ENCODE measurements at regions not wholly inside any gene's neighbourhood (a gene's known extent, or its start where the extent isn't known, plus 50 kb on each side); places are given as distances from the start of the nearest gene placed in this dataset.

DNA sequence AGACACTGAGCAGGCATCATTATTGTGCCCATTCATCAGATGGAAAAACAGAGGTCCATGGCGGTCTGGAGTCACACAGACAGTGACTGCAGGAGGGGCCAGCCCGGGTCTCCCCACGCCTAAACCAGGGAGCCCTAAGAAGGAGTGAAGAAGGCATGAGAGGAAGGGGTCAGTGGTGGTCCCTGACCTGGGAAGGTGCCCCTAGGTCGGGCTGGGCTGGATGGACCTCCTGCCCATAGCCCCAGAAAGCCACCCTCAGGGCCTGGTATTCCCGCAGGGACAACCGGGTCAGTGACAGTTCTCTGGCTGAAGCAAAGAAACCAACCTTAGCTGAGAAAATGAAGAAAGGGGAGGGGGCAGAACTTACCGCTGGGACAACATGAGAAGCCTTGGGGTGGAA lies 163.4 kb upstream of the C1orf174 start:
- Histone ChIP-seq H3K27me3 (ENCODE audit: insufficient read depth, low read length) (no peaks in the 10 kb centered on the region), H3K4me3 (ENCODE audit: low read depth, low read length) (no peak overlapping the region), H3K27ac (ENCODE audit: low read depth, low read length) (no peak overlapping the region), H3K9me3 (ENCODE audit: insufficient read depth, low read depth, low read length) (peaks cover 9% of the 10 kb centered on the region), H3K4me1 (ENCODE audit: control insufficient read depth in 1 of 2, insufficient read depth in 2 of 2, low read length in 2 of 2) (no peaks in the 10 kb centered on the region), H2BK120ac (ENCODE audit: insufficient read depth, low read length, poor library complexity) (no peak overlapping the region), H3K36me3 (ENCODE audit: control insufficient read depth in 1 of 2, insufficient read depth in 2 of 2, low read length in 2 of 2) (no peaks in the 10 kb centered on the region), H2BK12ac (ENCODE audit: low read length) (no peak overlapping the region), H3K79me1 (ENCODE audit: low read length) (no peaks in the 10 kb centered on the region), H3K4ac (ENCODE audit: low read depth, low read length) (no peak overlapping the region), H2AK5ac (ENCODE audit: low read length) (no peak overlapping the region), H3K79me2 (ENCODE audit: control insufficient read depth, insufficient read depth, low read length, poor library complexity) (no peaks in the 10 kb centered on the region), H2BK5ac (ENCODE audit: low read depth, low read length, poor library complexity) (no peak overlapping the region), H2AFZ (ENCODE audit: insufficient read depth, low read length, poor library complexity) (no peak overlapping the region), H3K23ac (ENCODE audit: low read length) (no peak overlapping the region), H4K91ac (ENCODE audit: low read depth, low read length) (no peak overlapping the region), H3K14ac (ENCODE audit: low read length) (no peak overlapping the region), H3K4me2 (ENCODE audit: low read length) (no peak overlapping the region), H3K18ac (ENCODE audit: low read length) (no peak overlapping the region), H4K12ac (ENCODE audit: low read depth, low read length) (no peak overlapping the region), H4K8ac (ENCODE audit: low read depth, low read length) (no peak overlapping the region), H3K9ac (ENCODE audit: low read length) (no peak overlapping the region)
- no peak for DNase-seq
- no CpG with 5 or more reads among the region's 7 CpGs for WGBS (ENCODE audit: extremely low coverage, insufficient coverage, insufficient read length)

DNA sequence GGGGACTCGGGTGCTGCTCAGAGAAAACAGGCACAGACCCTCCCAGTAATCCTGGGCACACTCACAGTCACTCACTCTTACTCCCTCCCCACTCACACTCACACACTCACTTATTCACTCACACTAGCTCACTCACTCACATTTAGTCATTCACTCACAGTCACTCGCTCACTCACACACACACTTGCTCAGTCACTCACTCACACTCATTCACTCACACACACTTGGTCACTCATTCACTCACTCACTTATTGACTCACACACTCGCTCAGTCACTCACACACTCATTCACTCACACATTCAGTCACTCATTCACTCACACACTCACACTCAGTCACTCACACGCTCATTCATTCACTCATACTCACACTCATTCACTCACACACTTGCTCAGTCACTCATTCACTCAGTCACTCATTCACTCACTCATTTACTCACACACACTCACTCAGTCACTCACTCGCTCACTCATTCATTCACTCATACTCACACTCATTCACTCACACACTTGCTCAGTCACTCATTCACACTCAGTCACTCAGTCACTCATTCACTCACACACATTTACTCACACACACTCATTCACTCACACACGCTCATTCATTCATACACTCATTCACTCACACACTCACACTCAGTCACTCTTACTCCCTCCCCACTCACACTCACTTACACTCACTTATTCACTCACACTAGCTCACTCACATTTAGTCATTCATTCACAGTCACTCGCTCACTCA lies 164.2 kb upstream of the C1orf174 start:
- no peaks in the 10 kb centered on the region for H3K79me2 ChIP-seq (ENCODE audit: control insufficient read depth, insufficient read depth, low read length, poor library complexity)
- no peak overlapping the region for H2AK5ac ChIP-seq (ENCODE audit: low read length)
- peaks cover 8% of the 10 kb centered on the region for H3K9me3 ChIP-seq (ENCODE audit: insufficient read depth, low read depth, low read length)
- no peak overlapping the region for H2BK120ac ChIP-seq (ENCODE audit: insufficient read depth, low read length, poor library complexity)
- no peaks in the 10 kb centered on the region for H3K36me3 ChIP-seq (ENCODE audit: control insufficient read depth in 1 of 2, insufficient read depth in 2 of 2, low read length in 2 of 2)
- H2BK5ac ChIP-seq (ENCODE audit: low read depth, low read length, poor library complexity) = no peak overlapping the region
- no peak overlapping the region for H3K4ac ChIP-seq (ENCODE audit: low read depth, low read length)
- no peak overlapping the region for H3K18ac ChIP-seq (ENCODE audit: low read length)
- H3K79me1 ChIP-seq (ENCODE audit: low read length) = no peaks in the 10 kb centered on the region
- H3K23ac ChIP-seq (ENCODE audit: low read length) = no peak overlapping the region
- no peak for DNase-seq
- H3K4me3 ChIP-seq (ENCODE audit: low read depth, low read length) = no peak overlapping the region
- H3K4me2 ChIP-seq (ENCODE audit: low read length) = no peak overlapping the region
- H2BK12ac ChIP-seq (ENCODE audit: low read length) = no peak overlapping the region
- H3K9ac ChIP-seq (ENCODE audit: low read length) = no peak overlapping the region
- H2AFZ ChIP-seq (ENCODE audit: insufficient read depth, low read length, poor library complexity) = no peak overlapping the region
- H4K91ac ChIP-seq (ENCODE audit: low read depth, low read length) = no peak overlapping the region
- no peaks in the 10 kb centered on the region for H3K4me1 ChIP-seq (ENCODE audit: control insufficient read depth in 1 of 2, insufficient read depth in 2 of 2, low read length in 2 of 2)
- H4K12ac ChIP-seq (ENCODE audit: low read depth, low read length) = no peak overlapping the region
- no peak overlapping the region for H4K8ac ChIP-seq (ENCODE audit: low read depth, low read length)
- H3K27ac ChIP-seq (ENCODE audit: low read depth, low read length) = no peak overlapping the region
- no peak overlapping the region for H3K14ac ChIP-seq (ENCODE audit: low read length)
- H3K27me3 ChIP-seq (ENCODE audit: insufficient read depth, low read length) = no peaks in the 10 kb centered on the region
- WGBS (ENCODE audit: extremely low coverage, insufficient coverage, insufficient read length) = 100% methylated on average over 4 of the region's 7 CpGs

DNA sequence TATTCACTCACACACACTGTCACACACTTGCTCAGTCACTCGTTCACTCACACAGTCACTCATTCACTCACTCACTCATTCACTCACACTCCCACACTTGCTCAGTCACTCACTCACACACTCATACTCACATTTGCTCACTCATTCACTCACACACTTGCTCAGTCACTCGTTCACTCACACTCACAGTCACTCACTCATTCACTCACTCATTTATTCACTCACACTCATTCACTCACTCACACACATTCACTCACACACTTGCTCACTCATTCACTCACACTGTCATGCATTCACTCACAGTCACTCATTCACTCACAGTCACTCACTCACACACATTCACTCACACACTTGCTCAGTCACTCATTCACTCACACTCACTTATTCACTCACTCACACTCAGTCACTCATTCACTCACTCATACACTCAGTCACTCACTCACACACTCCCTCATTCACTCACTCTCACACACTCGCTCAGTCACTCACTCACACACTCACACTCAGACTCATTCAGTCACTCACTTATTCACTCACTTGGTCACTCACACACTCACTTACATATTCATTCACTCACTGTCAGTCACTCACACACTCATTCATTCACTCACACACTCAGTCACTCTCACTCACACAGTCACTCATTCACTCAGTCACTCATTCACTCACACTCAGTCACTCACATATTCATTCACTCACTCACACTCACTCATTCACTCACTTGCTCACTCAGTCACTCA lies 167.0 kb upstream of the C1orf174 start:
- Histone ChIP-seq H4K8ac (ENCODE audit: low read depth, low read length) (no peak overlapping the region), H3K18ac (ENCODE audit: low read length) (no peak overlapping the region), H3K9me3 (ENCODE audit: insufficient read depth, low read depth, low read length) (peaks cover 7% of the 10 kb centered on the region), H3K23ac (ENCODE audit: low read length) (no peak overlapping the region), H3K4me1 (ENCODE audit: control insufficient read depth in 1 of 2, insufficient read depth in 2 of 2, low read length in 2 of 2) (no peaks in the 10 kb centered on the region), H3K4me2 (ENCODE audit: low read length) (no peak overlapping the region), H3K4ac (ENCODE audit: low read depth, low read length) (no peak overlapping the region), H3K79me2 (ENCODE audit: control insufficient read depth, insufficient read depth, low read length, poor library complexity) (no peaks in the 10 kb centered on the region), H3K9ac (ENCODE audit: low read length) (no peak overlapping the region), H3K27ac (ENCODE audit: low read depth, low read length) (no peak overlapping the region), H2BK120ac (ENCODE audit: insufficient read depth, low read length, poor library complexity) (no peak overlapping the region), H2BK5ac (ENCODE audit: low read depth, low read length, poor library complexity) (no peak overlapping the region), H4K91ac (ENCODE audit: low read depth, low read length) (no peak overlapping the region), H2BK12ac (ENCODE audit: low read length) (no peak overlapping the region), H3K27me3 (ENCODE audit: insufficient read depth, low read length) (no peaks in the 10 kb centered on the region), H3K4me3 (ENCODE audit: low read depth, low read length) (no peak overlapping the region), H3K36me3 (ENCODE audit: control insufficient read depth in 1 of 2, insufficient read depth in 2 of 2, low read length in 2 of 2) (no peaks in the 10 kb centered on the region), H3K79me1 (ENCODE audit: low read length) (no peaks in the 10 kb centered on the region), H2AK5ac (ENCODE audit: low read length) (no peak overlapping the region), H4K12ac (ENCODE audit: low read depth, low read length) (no peak overlapping the region), H2AFZ (ENCODE audit: insufficient read depth, low read length, poor library complexity) (no peak overlapping the region), H3K14ac (ENCODE audit: low read length) (no peak overlapping the region)
- DNase-seq = no peak
- WGBS (ENCODE audit: extremely low coverage, insufficient coverage, insufficient read length) = 100% methylated on average over 1 of the region's 3 CpGs

DNA sequence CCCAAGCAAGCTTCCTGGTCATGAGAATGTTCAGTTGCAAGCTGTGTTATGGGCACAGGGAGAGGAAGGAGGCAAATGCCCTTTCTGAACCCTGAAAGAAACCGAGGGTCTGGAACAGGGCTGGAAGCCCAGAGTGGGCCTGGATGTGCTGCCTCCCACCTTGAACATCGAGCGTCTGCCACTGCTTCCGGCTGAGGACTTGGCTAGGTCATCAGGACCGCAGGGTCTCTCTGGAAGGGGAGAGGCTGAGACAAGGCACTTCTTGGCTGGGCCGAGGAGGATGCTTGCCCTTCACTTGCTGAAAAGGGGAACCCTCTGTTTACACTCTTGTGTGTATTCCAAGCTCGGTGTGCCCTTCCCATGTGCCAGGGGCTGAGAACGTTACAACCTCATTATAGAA lies 168.0 kb upstream of the C1orf174 start:
- no peak overlapping the region for H2BK12ac ChIP-seq (ENCODE audit: low read length)

More for the DNA sequence above, 168.0 kb upstream of the C1orf174 start:
- no peak overlapping the region for H3K4me2 ChIP-seq (ENCODE audit: low read length)
- H3K36me3 ChIP-seq (ENCODE audit: control insufficient read depth in 1 of 2, insufficient read depth in 2 of 2, low read length in 2 of 2) = no peaks in the 10 kb centered on the region
- no peaks in the 10 kb centered on the region for H3K27me3 ChIP-seq (ENCODE audit: insufficient read depth, low read length)
- H2AK5ac ChIP-seq (ENCODE audit: low read length) = no peak overlapping the region
- H2BK5ac ChIP-seq (ENCODE audit: low read depth, low read length, poor library complexity) = no peak overlapping the region
- H3K9ac ChIP-seq (ENCODE audit: low read length) = no peak overlapping the region
- WGBS (ENCODE audit: extremely low coverage, insufficient coverage, insufficient read length) = no CpG with 5 or more reads among the region's 8 CpGs
- no peak overlapping the region for H3K27ac ChIP-seq (ENCODE audit: low read depth, low read length)
- H2BK120ac ChIP-seq (ENCODE audit: insufficient read depth, low read length, poor library complexity) = no peak overlapping the region
- H3K79me1 ChIP-seq (ENCODE audit: low read length) = no peaks in the 10 kb centered on the region
- H4K91ac ChIP-seq (ENCODE audit: low read depth, low read length) = no peak overlapping the region
- no peak overlapping the region for H4K8ac ChIP-seq (ENCODE audit: low read depth, low read length)
- H3K18ac ChIP-seq (ENCODE audit: low read length) = no peak overlapping the region
- no peak overlapping the region for H3K23ac ChIP-seq (ENCODE audit: low read length)
- peaks cover 7% of the 10 kb centered on the region for H3K9me3 ChIP-seq (ENCODE audit: insufficient read depth, low read depth, low read length)
- H3K4ac ChIP-seq (ENCODE audit: low read depth, low read length) = no peak overlapping the region
- no peak overlapping the region for H3K4me3 ChIP-seq (ENCODE audit: low read depth, low read length)
- no peaks in the 10 kb centered on the region for H3K79me2 ChIP-seq (ENCODE audit: control insufficient read depth, insufficient read depth, low read length, poor library complexity)
- H3K4me1 ChIP-seq (ENCODE audit: control insufficient read depth in 1 of 2, insufficient read depth in 2 of 2, low read length in 2 of 2) = no peaks in the 10 kb centered on the region
- DNase-seq = no peak
- H3K14ac ChIP-seq (ENCODE audit: low read length) = no peak overlapping the region
- no peak overlapping the region for H2AFZ ChIP-seq (ENCODE audit: insufficient read depth, low read length, poor library complexity)
- no peak overlapping the region for H4K12ac ChIP-seq (ENCODE audit: low read depth, low read length)

Measured in trophoblast cell (in vitro differentiated cells and primary cell).